Mesenchymal stem cell (in vitro differentiated cells and primary cell): ENCODE measurements at regions not wholly inside any gene's neighbourhood (a gene's known extent, or its start where the extent isn't known, plus 50 kb on each side); places are given as distances from the start of the nearest gene placed in this dataset.

Experiments
- DNase-seq: peaks from one replicate; pipeline ENCODE4 v3.0.0-alpha.2; 2013
- H2AFZ ChIP-seq: one replicate; pipeline ENCODE4 v1.6.1; 2013; ENCODE audit warnings: low read depth, mild to moderate bottlenecking, control low read depth, inconsistent platforms, low read length, moderate library complexity
- H2AK5ac ChIP-seq: 2 replicates; pipeline ENCODE4 v1.6.1; 2013; ENCODE audit warnings: low read length, moderate library complexity, mild to moderate bottlenecking, inconsistent platforms; ENCODE audit not compliant: severe bottlenecking
- H2BK120ac ChIP-seq: one replicate; pipeline ENCODE4 v1.6.1; 2013; ENCODE audit warnings: low read depth, mild to moderate bottlenecking, inconsistent platforms, low read length, moderate library complexity
- H2BK12ac ChIP-seq, 2 experiments: one replicate each; pipeline ENCODE4 v1.6.1; 2013; ENCODE audit warnings: inconsistent platforms in 2 of 2, low read length in 2 of 2, mild to moderate bottlenecking in 2 of 2, moderate library complexity in 2 of 2, control low read depth in 1 of 2
- H2BK15ac ChIP-seq: one replicate; pipeline ENCODE4 v1.6.1; 2013; ENCODE audit warnings: mild to moderate bottlenecking, low read depth, inconsistent platforms; ENCODE audit not compliant: poor library complexity, severe bottlenecking
- H2BK5ac ChIP-seq: 2 replicates; pipeline ENCODE4 v1.6.1; 2013; ENCODE audit warnings: low read depth, mild to moderate bottlenecking, low read length, control low read depth, inconsistent platforms; ENCODE audit not compliant: poor library complexity, severe bottlenecking
- H3K14ac ChIP-seq, 2 experiments: one replicate each; pipeline ENCODE4 v1.6.1; 2013; ENCODE audit warnings: inconsistent platforms in 2 of 2, low read length in 2 of 2, control low read depth in 1 of 2, mild to moderate bottlenecking in 1 of 2, moderate library complexity in 1 of 2
- H3K18ac ChIP-seq, 2 experiments: one replicate each; pipeline ENCODE4 v1.6.1; 2013; ENCODE audit warnings: inconsistent platforms in 2 of 2, low read length in 2 of 2, control low read depth in 1 of 2, low read depth in 1 of 2, mild to moderate bottlenecking in 1 of 2
- H3K23ac ChIP-seq, 2 experiments: one replicate each; pipeline ENCODE4 v1.6.1; 2013; ENCODE audit warnings: inconsistent platforms in 2 of 2, low read length in 2 of 2, mild to moderate bottlenecking in 2 of 2, moderate library complexity in 2 of 2, control low read depth in 1 of 2
- H3K27ac ChIP-seq: 2 replicates; pipeline ENCODE4 v1.5.1; 2013; ENCODE audit warnings: mild to moderate bottlenecking, moderate library complexity, low read length, control low read depth, inconsistent platforms; ENCODE audit not compliant: poor library complexity, severe bottlenecking
- H3K27me3 ChIP-seq, 2 experiments: 2 replicates each; pipeline versions ENCODE4 v1.6.1 to v1.7.0; 2013; ENCODE audit warnings: low read length in 2 of 2, mild to moderate bottlenecking in 2 of 2, moderate library complexity in 2 of 2, control low read depth in 1 of 2, inconsistent platforms in 1 of 2; ENCODE audit not compliant: control insufficient read depth in 1 of 2, insufficient read depth in 1 of 2
- H3K36me3 ChIP-seq, 2 experiments: 2 replicates each; pipeline versions ENCODE4 v1.6.1 to v1.7.0; 2013; ENCODE audit warnings: low read length in 2 of 2, control low read depth in 1 of 2, inconsistent platforms in 1 of 2, low read depth in 1 of 2, mild to moderate bottlenecking in 1 of 2; ENCODE audit not compliant: insufficient read depth in 2 of 2, control insufficient read depth in 1 of 2
- H3K4ac ChIP-seq, 2 experiments: one replicate each; pipeline ENCODE4 v1.6.1; 2013; ENCODE audit warnings: inconsistent platforms in 2 of 2, low read length in 2 of 2, mild to moderate bottlenecking in 2 of 2, moderate library complexity in 2 of 2, control low read depth in 1 of 2, low read depth in 1 of 2
- H3K4me1 ChIP-seq: 2 replicates; pipeline ENCODE4 v1.6.1; 2013; ENCODE audit warnings: low read depth, low read length, control low read depth; ENCODE audit not compliant: control insufficient read depth, insufficient read depth
- H3K4me2 ChIP-seq: 2 replicates; pipeline ENCODE4 v1.6.1; 2013; ENCODE audit warnings: low read length, mild to moderate bottlenecking, inconsistent platforms; ENCODE audit not compliant: poor library complexity, severe bottlenecking
- H3K4me3 ChIP-seq, 2 experiments: 2 replicates each; pipeline versions ENCODE4 v1.5.1 to v1.7.0; 2013; ENCODE audit warnings: low read length in 2 of 2, mild to moderate bottlenecking in 2 of 2, control low read depth in 1 of 2, low read depth in 1 of 2; ENCODE audit not compliant: insufficient read depth in 1 of 2
- H3K79me1 ChIP-seq: replicated peaks from 2 replicates; pipeline ENCODE4 v1.6.1; 2013; ENCODE audit warnings: mild to moderate bottlenecking, control low read depth, low read length, inconsistent platforms; ENCODE audit not compliant: poor library complexity, severe bottlenecking
- H3K9ac ChIP-seq: 2 replicates; pipeline ENCODE4 v1.7.0; 2013; ENCODE audit warnings: mild to moderate bottlenecking, low read length, moderate library complexity
- H3K9me3 ChIP-seq: 2 replicates; pipeline ENCODE4 v1.7.0; 2013; ENCODE audit warnings: mild to moderate bottlenecking, low read length; ENCODE audit not compliant: control insufficient read depth
- H4K8ac ChIP-seq: one replicate; pipeline ENCODE4 v1.6.1; 2013; ENCODE audit warnings: inconsistent platforms, mild to moderate bottlenecking, low read length, moderate library complexity
- H4K91ac ChIP-seq: one replicate; pipeline ENCODE4 v1.6.1; 2013; ENCODE audit warnings: mild to moderate bottlenecking, low read length, inconsistent platforms
- WGBS: methylation state at CpG from one replicate; pipeline ENCODE4 v1.1.7; 2013; ENCODE audit warnings: mixed read lengths; 5-methylcytosine and 5-hydroxymethylcytosine counted together

- no peak overlapping the region for H2AFZ ChIP-seq
- WGBS: 94% methylated on average over 3 of the region's 3 CpGs
- no peak overlapping the region for H3K23ac ChIP-seq
- H4K8ac ChIP-seq: no peak overlapping the region
- H3K4me1 ChIP-seq: no peaks in the 10 kb centered on the region
- H4K91ac ChIP-seq: no peak overlapping the region
- H3K4me2 ChIP-seq: no peak overlapping the region
- H3K36me3 ChIP-seq: no peaks in the 10 kb centered on the region
- H3K27ac ChIP-seq: no peak overlapping the region
- H2BK15ac ChIP-seq: no peak overlapping the region
- no peak overlapping the region for H2BK120ac ChIP-seq
- H2BK12ac ChIP-seq: no peak overlapping the region
- H3K27me3 ChIP-seq: no peaks in the 10 kb centered on the region
- no peak overlapping the region for H3K4ac ChIP-seq
- H2AK5ac ChIP-seq: no peak overlapping the region
- no peak overlapping the region for H3K14ac ChIP-seq
- H3K18ac ChIP-seq: no peak overlapping the region
- H3K4me3 ChIP-seq: no peak overlapping the region
- no peaks in the 10 kb centered on the region for H3K9me3 ChIP-seq
- no peak overlapping the region for H2BK5ac ChIP-seq
- H3K79me1 ChIP-seq: no peaks in the 10 kb centered on the region
- no peak overlapping the region for H3K9ac ChIP-seq
- DNase-seq: no peak
Observed at GRCh38 chr11:98230678-98231077, 790.1 kb upstream of the CNTN5 start.

- 100% methylated on average over 2 of the region's 2 CpGs for WGBS
- no peak overlapping the region for H2BK120ac ChIP-seq
Observed at GRCh38 chr11:98234698-98235097, 786.1 kb upstream of the CNTN5 start.

GRCh38 chr11:98243897-98244296 lies 776.9 kb upstream of the CNTN5 start:
- Histone ChIP-seq H3K4ac (no peak overlapping the region), H2BK15ac (no peak overlapping the region), H3K9ac (no peak overlapping the region), H3K23ac (no peak overlapping the region), H3K4me1 (no peaks in the 10 kb centered on the region), H3K79me1 (no peaks in the 10 kb centered on the region), H3K14ac (no peak overlapping the region), H3K18ac (no peak overlapping the region), H2BK12ac (no peak overlapping the region), H2BK5ac (no peak overlapping the region), H2AK5ac (no peak overlapping the region), H3K36me3 (no peaks in the 10 kb centered on the region), H3K27me3 (no peaks in the 10 kb centered on the region), H4K8ac (no peak overlapping the region), H3K27ac (no peak overlapping the region), H3K4me2 (no peak overlapping the region), H3K4me3 (no peak overlapping the region), H2AFZ (no peak overlapping the region), H4K91ac (no peak overlapping the region), H2BK120ac (no peak overlapping the region), H3K9me3 (peaks cover 27% of the 10 kb centered on the region)
- DNase-seq: no peak
- WGBS: 91% methylated on average over 6 of the region's 6 CpGs

More at GRCh38 chr11:98234698-98235097, 786.1 kb upstream of the CNTN5 start:
- no peak overlapping the region for H2BK12ac ChIP-seq
- H3K27me3 ChIP-seq: no peaks in the 10 kb centered on the region
- no peak overlapping the region for H2BK15ac ChIP-seq
- H3K4me1 ChIP-seq: no peaks in the 10 kb centered on the region
- H3K14ac ChIP-seq: no peak overlapping the region
- no peak overlapping the region for H2AK5ac ChIP-seq
- no peak overlapping the region for H3K4me2 ChIP-seq
- H3K23ac ChIP-seq: no peak overlapping the region
- no peak overlapping the region for H3K4ac ChIP-seq
- no peak overlapping the region for H3K27ac ChIP-seq
- H2BK5ac ChIP-seq: no peak overlapping the region
- H3K9me3 ChIP-seq: peaks cover 6% of the 10 kb centered on the region
- H4K91ac ChIP-seq: no peak overlapping the region
- H3K4me3 ChIP-seq: no peak overlapping the region
- no peaks in the 10 kb centered on the region for H3K79me1 ChIP-seq
- H2AFZ ChIP-seq: no peak overlapping the region
- no peak overlapping the region for H3K9ac ChIP-seq
- no peak overlapping the region for H3K18ac ChIP-seq
- no peak overlapping the region for H4K8ac ChIP-seq
- no peaks in the 10 kb centered on the region for H3K36me3 ChIP-seq
- DNase-seq: no peak

- Histone ChIP-seq H2BK15ac (no peak overlapping the region), H3K79me1 (no peaks in the 10 kb centered on the region), H3K23ac (no peak overlapping the region), H3K27me3 (no peaks in the 10 kb centered on the region), H2BK12ac (no peak overlapping the region), H3K36me3 (no peaks in the 10 kb centered on the region), H3K4me3 (no peak overlapping the region), H4K8ac (no peak overlapping the region), H3K27ac (no peak overlapping the region), H2BK120ac (no peak overlapping the region), H4K91ac (no peak overlapping the region), H3K4ac (no peak overlapping the region), H3K9ac (no peak overlapping the region), H2BK5ac (no peak overlapping the region), H3K4me2 (no peak overlapping the region), H2AFZ (no peak overlapping the region), H2AK5ac (no peak overlapping the region), H3K4me1 (no peaks in the 10 kb centered on the region), H3K14ac (no peak overlapping the region), H3K9me3 (peaks cover 12% of the 10 kb centered on the region), H3K18ac (no peak overlapping the region)
- no peak for DNase-seq
- WGBS: no CpG with 5 or more reads among the region's 1 CpG
Observed at GRCh38 chr11:98260983-98261382, 759.8 kb upstream of the CNTN5 start.
